Mesenchymal stem cell (in vitro differentiated cells and primary cell): ENCODE measurements at regions not wholly inside any gene's neighbourhood (a gene's known extent, or its start where the extent isn't known, plus 50 kb on each side); places are given as distances from the start of the nearest gene placed in this dataset.
"Not testable (repeated sequence)": the region's sequence is repeated elsewhere in the genome, so short reads cannot be mapped to it uniquely, and the experiment has no call there.

Source experiments
- DNase-seq: peaks from one replicate; pipeline ENCODE4 v3.0.0-alpha.2; 2013
- H2AFZ ChIP-seq: one replicate; pipeline ENCODE4 v1.6.1; 2013; ENCODE audit warnings: low read depth, mild to moderate bottlenecking, control low read depth, inconsistent platforms, low read length, moderate library complexity
- H2AK5ac ChIP-seq: 2 replicates; pipeline ENCODE4 v1.6.1; 2013; ENCODE audit warnings: low read length, moderate library complexity, mild to moderate bottlenecking, inconsistent platforms; ENCODE audit not compliant: severe bottlenecking
- H2BK120ac ChIP-seq: one replicate; pipeline ENCODE4 v1.6.1; 2013; ENCODE audit warnings: low read depth, mild to moderate bottlenecking, inconsistent platforms, low read length, moderate library complexity
- H2BK12ac ChIP-seq, 2 experiments: one replicate each; pipeline ENCODE4 v1.6.1; 2013; ENCODE audit warnings: inconsistent platforms in 2 of 2, low read length in 2 of 2, mild to moderate bottlenecking in 2 of 2, moderate library complexity in 2 of 2, control low read depth in 1 of 2
- H2BK15ac ChIP-seq: one replicate; pipeline ENCODE4 v1.6.1; 2013; ENCODE audit warnings: mild to moderate bottlenecking, low read depth, inconsistent platforms; ENCODE audit not compliant: poor library complexity, severe bottlenecking
- H2BK5ac ChIP-seq: 2 replicates; pipeline ENCODE4 v1.6.1; 2013; ENCODE audit warnings: low read depth, mild to moderate bottlenecking, low read length, control low read depth, inconsistent platforms; ENCODE audit not compliant: poor library complexity, severe bottlenecking
- H3K14ac ChIP-seq, 2 experiments: one replicate each; pipeline ENCODE4 v1.6.1; 2013; ENCODE audit warnings: inconsistent platforms in 2 of 2, low read length in 2 of 2, control low read depth in 1 of 2, mild to moderate bottlenecking in 1 of 2, moderate library complexity in 1 of 2
- H3K18ac ChIP-seq, 2 experiments: one replicate each; pipeline ENCODE4 v1.6.1; 2013; ENCODE audit warnings: inconsistent platforms in 2 of 2, low read length in 2 of 2, control low read depth in 1 of 2, low read depth in 1 of 2, mild to moderate bottlenecking in 1 of 2
- H3K23ac ChIP-seq, 2 experiments: one replicate each; pipeline ENCODE4 v1.6.1; 2013; ENCODE audit warnings: inconsistent platforms in 2 of 2, low read length in 2 of 2, mild to moderate bottlenecking in 2 of 2, moderate library complexity in 2 of 2, control low read depth in 1 of 2
- H3K27ac ChIP-seq: 2 replicates; pipeline ENCODE4 v1.5.1; 2013; ENCODE audit warnings: mild to moderate bottlenecking, moderate library complexity, low read length, control low read depth, inconsistent platforms; ENCODE audit not compliant: poor library complexity, severe bottlenecking
- H3K27me3 ChIP-seq, 2 experiments: 2 replicates each; pipeline versions ENCODE4 v1.6.1 to v1.7.0; 2013; ENCODE audit warnings: low read length in 2 of 2, mild to moderate bottlenecking in 2 of 2, moderate library complexity in 2 of 2, control low read depth in 1 of 2, inconsistent platforms in 1 of 2; ENCODE audit not compliant: control insufficient read depth in 1 of 2, insufficient read depth in 1 of 2
- H3K36me3 ChIP-seq, 2 experiments: 2 replicates each; pipeline versions ENCODE4 v1.6.1 to v1.7.0; 2013; ENCODE audit warnings: low read length in 2 of 2, control low read depth in 1 of 2, inconsistent platforms in 1 of 2, low read depth in 1 of 2, mild to moderate bottlenecking in 1 of 2; ENCODE audit not compliant: insufficient read depth in 2 of 2, control insufficient read depth in 1 of 2
- H3K4ac ChIP-seq, 2 experiments: one replicate each; pipeline ENCODE4 v1.6.1; 2013; ENCODE audit warnings: inconsistent platforms in 2 of 2, low read length in 2 of 2, mild to moderate bottlenecking in 2 of 2, moderate library complexity in 2 of 2, control low read depth in 1 of 2, low read depth in 1 of 2
- H3K4me1 ChIP-seq: 2 replicates; pipeline ENCODE4 v1.6.1; 2013; ENCODE audit warnings: low read depth, low read length, control low read depth; ENCODE audit not compliant: control insufficient read depth, insufficient read depth
- H3K4me2 ChIP-seq: 2 replicates; pipeline ENCODE4 v1.6.1; 2013; ENCODE audit warnings: low read length, mild to moderate bottlenecking, inconsistent platforms; ENCODE audit not compliant: poor library complexity, severe bottlenecking
- H3K4me3 ChIP-seq, 2 experiments: 2 replicates each; pipeline versions ENCODE4 v1.5.1 to v1.7.0; 2013; ENCODE audit warnings: low read length in 2 of 2, mild to moderate bottlenecking in 2 of 2, control low read depth in 1 of 2, low read depth in 1 of 2; ENCODE audit not compliant: insufficient read depth in 1 of 2
- H3K79me1 ChIP-seq: replicated peaks from 2 replicates; pipeline ENCODE4 v1.6.1; 2013; ENCODE audit warnings: mild to moderate bottlenecking, control low read depth, low read length, inconsistent platforms; ENCODE audit not compliant: poor library complexity, severe bottlenecking
- H3K9ac ChIP-seq: 2 replicates; pipeline ENCODE4 v1.7.0; 2013; ENCODE audit warnings: mild to moderate bottlenecking, low read length, moderate library complexity
- H3K9me3 ChIP-seq: 2 replicates; pipeline ENCODE4 v1.7.0; 2013; ENCODE audit warnings: mild to moderate bottlenecking, low read length; ENCODE audit not compliant: control insufficient read depth
- H4K8ac ChIP-seq: one replicate; pipeline ENCODE4 v1.6.1; 2013; ENCODE audit warnings: inconsistent platforms, mild to moderate bottlenecking, low read length, moderate library complexity
- H4K91ac ChIP-seq: one replicate; pipeline ENCODE4 v1.6.1; 2013; ENCODE audit warnings: mild to moderate bottlenecking, low read length, inconsistent platforms
- WGBS: methylation state at CpG from one replicate; pipeline ENCODE4 v1.1.7; 2013; ENCODE audit warnings: mixed read lengths; 5-methylcytosine and 5-hydroxymethylcytosine counted together

GRCh38 chrX:817759-818300 is 187.2 kb downstream of the SHOX start:
- H3K4me3 ChIP-seq = no peak overlapping the region
- H3K4me2 ChIP-seq = no peak overlapping the region
- DNase-seq = no peak
- no peak overlapping the region for H4K91ac ChIP-seq
- H3K36me3 ChIP-seq = no peaks in the 10 kb centered on the region
- H2AFZ ChIP-seq = no peak overlapping the region
- H3K27ac ChIP-seq = no peak overlapping the region
- H2BK5ac ChIP-seq = no peak overlapping the region
- H3K4ac ChIP-seq = no peak overlapping the region
- H3K27me3 ChIP-seq = no peaks in the 10 kb centered on the region
- no peaks in the 10 kb centered on the region for H3K79me1 ChIP-seq
- no peak overlapping the region for H3K23ac ChIP-seq
- no peak overlapping the region for H3K18ac ChIP-seq
- no peak overlapping the region for H2BK120ac ChIP-seq
- H3K14ac ChIP-seq = no peak overlapping the region
- no peak overlapping the region for H2BK12ac ChIP-seq
- H3K9me3 ChIP-seq = peaks cover 5% of the 10 kb centered on the region
- no peaks in the 10 kb centered on the region for H3K4me1 ChIP-seq
- no peak overlapping the region for H2BK15ac ChIP-seq
- no peak overlapping the region for H3K9ac ChIP-seq
- H2AK5ac ChIP-seq = no peak overlapping the region
- WGBS = 95% methylated on average over 5 of the region's 9 CpGs
- no peak overlapping the region for H4K8ac ChIP-seq

GRCh38 chrX:817147-817546 is 186.6 kb downstream of the SHOX start:
- not testable (repeated sequence) for H3K14ac ChIP-seq, H3K27me3 ChIP-seq, H2BK12ac ChIP-seq, H4K8ac ChIP-seq, H2BK15ac ChIP-seq, H2AFZ ChIP-seq, H3K4me3 ChIP-seq, H3K9me3 ChIP-seq, H4K91ac ChIP-seq, H2BK5ac ChIP-seq, H3K4me2 ChIP-seq, H3K4me1 ChIP-seq, H2AK5ac ChIP-seq, H3K9ac ChIP-seq, H3K79me1 ChIP-seq, H3K18ac ChIP-seq, H3K36me3 ChIP-seq, H3K4ac ChIP-seq, H3K23ac ChIP-seq, DNase-seq, H2BK120ac ChIP-seq, H3K27ac ChIP-seq
- WGBS = 86% methylated on average over 9 of the region's 9 CpGs

GRCh38 chrX:816411-816810 is 185.8 kb downstream of the SHOX start:
- WGBS = 87% methylated on average over 13 of the region's 14 CpGs
- peaks cover 5% of the 10 kb centered on the region for H3K9me3 ChIP-seq
- no peak overlapping the region for H4K91ac ChIP-seq
- H2AFZ ChIP-seq = no peak overlapping the region
- no peak overlapping the region for H3K14ac ChIP-seq
- no peaks in the 10 kb centered on the region for H3K4me1 ChIP-seq
- no peak overlapping the region for H2BK15ac ChIP-seq
- no peak overlapping the region for H2BK5ac ChIP-seq
- H3K4me3 ChIP-seq = no peak overlapping the region
- no peak for DNase-seq
- H3K79me1 ChIP-seq = no peaks in the 10 kb centered on the region
- no peak overlapping the region for H3K9ac ChIP-seq
- no peak overlapping the region for H4K8ac ChIP-seq
- H3K18ac ChIP-seq = no peak overlapping the region
- H2BK120ac ChIP-seq = no peak overlapping the region
- no peaks in the 10 kb centered on the region for H3K27me3 ChIP-seq
- no peak overlapping the region for H2AK5ac ChIP-seq
- no peak overlapping the region for H3K4ac ChIP-seq
- H3K23ac ChIP-seq = no peak overlapping the region
- H3K4me2 ChIP-seq = no peak overlapping the region
- no peak overlapping the region for H3K27ac ChIP-seq
- H3K36me3 ChIP-seq = no peaks in the 10 kb centered on the region
- no peak overlapping the region for H2BK12ac ChIP-seq

GRCh38 chrX:810186-810585 is 179.6 kb downstream of the SHOX start:
- no peak overlapping the region for H2BK15ac ChIP-seq
- no peak overlapping the region for H3K4me2 ChIP-seq
- no peak overlapping the region for H3K9ac ChIP-seq
- H3K14ac ChIP-seq = no peak overlapping the region
- no peak overlapping the region for H3K18ac ChIP-seq
- no peaks in the 10 kb centered on the region for H3K36me3 ChIP-seq
- no peak overlapping the region for H2BK12ac ChIP-seq
- H3K4me3 ChIP-seq = no peak overlapping the region
- no peaks in the 10 kb centered on the region for H3K79me1 ChIP-seq
- H3K9me3 ChIP-seq = peaks cover 8% of the 10 kb centered on the region
- H2AFZ ChIP-seq = no peak overlapping the region
- H3K4me1 ChIP-seq = no peaks in the 10 kb centered on the region
- DNase-seq = no peak
- no peak overlapping the region for H2AK5ac ChIP-seq
- no peak overlapping the region for H4K91ac ChIP-seq
- H2BK5ac ChIP-seq = no peak overlapping the region
- H3K27ac ChIP-seq = no peak overlapping the region
- 79% methylated on average over 5 of the region's 5 CpGs for WGBS
- H3K23ac ChIP-seq = no peak overlapping the region
- no peaks in the 10 kb centered on the region for H3K27me3 ChIP-seq
- no peak overlapping the region for H3K4ac ChIP-seq
- H4K8ac ChIP-seq = no peak overlapping the region
- H2BK120ac ChIP-seq = no peak overlapping the region
